Stomach (tissue), 4 donors: ENCODE measurements at regions not wholly inside any gene's neighbourhood (a gene's known extent, or its start where the extent isn't known, plus 50 kb on each side); places are given as distances from the start of the nearest gene placed in this dataset.

ENCODE experiments used
- EP300 ChIP-seq: sonication (generic); formaldehyde crosslinking; IDR thresholded peaks from one replicate; pipeline ENCODE4 v1.6.1; 2017; ENCODE audit warnings: antibody characterized with exemption
- POLR2A ChIP-seq, 4 donors: fragments of 450-650 bp; IDR thresholded peaks; one replicate each; pipeline ENCODE4 v1.6.1; 2016; ENCODE audit warnings: antibody characterized with exemption in 4 of 4, control low read depth in 2 of 4, mild to moderate bottlenecking in 1 of 4, moderate library complexity in 1 of 4
- POLR2AphosphoS5 ChIP-seq, 3 donors: sonication (generic); formaldehyde crosslinking; IDR thresholded peaks; one replicate each; pipeline ENCODE4 v1.6.1; 2016; ENCODE audit warnings: antibody characterized with exemption in 3 of 3
- TF ChIP-seq, protein P1 (sequence below), 7 experiments: fragments of 450-650 bp in 4 of 7; fragments of 200-600 bp in 3 of 7; sonication (generic) in 3 of 7; IDR thresholded peaks; one replicate each; pipeline ENCODE4 v1.5.1; 2016 to 2019; ENCODE audit warnings: antibody characterized with exemption in 7 of 7, control low read depth in 2 of 7, mild to moderate bottlenecking in 1 of 7

DNA sequence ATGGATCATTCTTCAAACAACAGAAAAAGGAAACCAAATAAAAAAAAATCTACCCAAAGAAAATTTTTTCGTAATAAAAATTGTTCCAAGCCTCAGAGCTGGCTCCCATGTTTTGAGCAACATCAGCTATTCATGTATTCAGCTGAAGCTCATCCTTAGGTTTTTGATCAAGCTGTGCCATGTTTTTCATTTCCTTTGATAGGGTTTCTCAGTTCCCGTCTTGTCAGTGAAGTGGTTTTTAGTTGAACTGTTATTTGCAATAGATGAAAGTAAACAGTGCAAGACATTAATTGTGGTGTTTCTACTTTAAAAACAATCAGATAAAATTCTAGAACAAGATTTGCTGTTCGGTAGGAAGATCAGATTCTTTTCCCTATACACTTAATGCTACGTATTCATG lies 55.4 kb upstream of the SPTSSB start:
- TF ChIP-seq, protein P1, sequence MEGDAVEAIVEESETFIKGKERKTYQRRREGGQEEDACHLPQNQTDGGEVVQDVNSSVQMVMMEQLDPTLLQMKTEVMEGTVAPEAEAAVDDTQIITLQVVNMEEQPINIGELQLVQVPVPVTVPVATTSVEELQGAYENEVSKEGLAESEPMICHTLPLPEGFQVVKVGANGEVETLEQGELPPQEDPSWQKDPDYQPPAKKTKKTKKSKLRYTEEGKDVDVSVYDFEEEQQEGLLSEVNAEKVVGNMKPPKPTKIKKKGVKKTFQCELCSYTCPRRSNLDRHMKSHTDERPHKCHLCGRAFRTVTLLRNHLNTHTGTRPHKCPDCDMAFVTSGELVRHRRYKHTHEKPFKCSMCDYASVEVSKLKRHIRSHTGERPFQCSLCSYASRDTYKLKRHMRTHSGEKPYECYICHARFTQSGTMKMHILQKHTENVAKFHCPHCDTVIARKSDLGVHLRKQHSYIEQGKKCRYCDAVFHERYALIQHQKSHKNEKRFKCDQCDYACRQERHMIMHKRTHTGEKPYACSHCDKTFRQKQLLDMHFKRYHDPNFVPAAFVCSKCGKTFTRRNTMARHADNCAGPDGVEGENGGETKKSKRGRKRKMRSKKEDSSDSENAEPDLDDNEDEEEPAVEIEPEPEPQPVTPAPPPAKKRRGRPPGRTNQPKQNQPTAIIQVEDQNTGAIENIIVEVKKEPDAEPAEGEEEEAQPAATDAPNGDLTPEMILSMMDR (IDR thresholded peaks at IDR 0.05), result no peak
- no peak for TF ChIP-seq EP300
- no peak for TF ChIP-seq POLR2A (IDR thresholded peaks at IDR 0.05)
- TF ChIP-seq POLR2AphosphoS5 (IDR thresholded peaks at IDR 0.05), result no peak
